LNCaP clone FGC (cell line): ENCODE measurements at regions not wholly inside any gene's neighbourhood (a gene's known extent, or its start where the extent isn't known, plus 50 kb on each side); places are given as distances from the start of the nearest gene placed in this dataset.

Source experiments
- DNase-seq: peaks from one replicate; pipeline ENCODE4 v3.0.0-alpha.2; 2011; ENCODE audit warnings: low read depth
- H3K4me3 ChIP-seq: 2 replicates; pipeline ENCODE4 v1.5.1; 2011; ENCODE audit warnings: mild to moderate bottlenecking, low read depth, low read length, control low read depth
- TF ChIP-seq, protein P1 (sequence below): IDR thresholded peaks from 2 replicates; pipeline ENCODE4 v1.5.1; 2012; ENCODE audit warnings: mild to moderate bottlenecking; ENCODE audit not compliant: control insufficient read depth, insufficient read depth; ENCODE audit errors: extremely low read depth

DNA sequence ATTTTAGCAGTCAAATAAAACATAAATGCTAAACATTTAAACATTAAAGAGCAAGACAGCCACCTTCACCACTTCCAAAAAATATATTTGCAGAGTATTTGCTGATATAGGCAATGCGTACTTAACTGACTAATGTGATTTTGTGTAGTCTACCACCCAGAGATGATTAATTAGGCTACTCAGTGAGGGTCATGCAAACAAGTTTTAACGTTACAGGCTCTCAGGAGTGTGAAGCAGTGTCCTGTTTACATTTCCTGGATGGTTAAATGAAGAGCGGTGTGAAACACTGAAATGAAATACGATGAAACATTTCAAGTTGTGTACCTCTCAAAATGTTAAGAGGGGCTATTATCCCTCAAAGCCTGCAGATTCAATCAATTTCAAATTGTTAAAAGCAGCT is 165.8 kb upstream of the LRIG3 start:
- DNase-seq = no peak
- TF ChIP-seq, protein P1, sequence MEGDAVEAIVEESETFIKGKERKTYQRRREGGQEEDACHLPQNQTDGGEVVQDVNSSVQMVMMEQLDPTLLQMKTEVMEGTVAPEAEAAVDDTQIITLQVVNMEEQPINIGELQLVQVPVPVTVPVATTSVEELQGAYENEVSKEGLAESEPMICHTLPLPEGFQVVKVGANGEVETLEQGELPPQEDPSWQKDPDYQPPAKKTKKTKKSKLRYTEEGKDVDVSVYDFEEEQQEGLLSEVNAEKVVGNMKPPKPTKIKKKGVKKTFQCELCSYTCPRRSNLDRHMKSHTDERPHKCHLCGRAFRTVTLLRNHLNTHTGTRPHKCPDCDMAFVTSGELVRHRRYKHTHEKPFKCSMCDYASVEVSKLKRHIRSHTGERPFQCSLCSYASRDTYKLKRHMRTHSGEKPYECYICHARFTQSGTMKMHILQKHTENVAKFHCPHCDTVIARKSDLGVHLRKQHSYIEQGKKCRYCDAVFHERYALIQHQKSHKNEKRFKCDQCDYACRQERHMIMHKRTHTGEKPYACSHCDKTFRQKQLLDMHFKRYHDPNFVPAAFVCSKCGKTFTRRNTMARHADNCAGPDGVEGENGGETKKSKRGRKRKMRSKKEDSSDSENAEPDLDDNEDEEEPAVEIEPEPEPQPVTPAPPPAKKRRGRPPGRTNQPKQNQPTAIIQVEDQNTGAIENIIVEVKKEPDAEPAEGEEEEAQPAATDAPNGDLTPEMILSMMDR = no peak
- no peak overlapping the region for H3K4me3 ChIP-seq

DNA sequence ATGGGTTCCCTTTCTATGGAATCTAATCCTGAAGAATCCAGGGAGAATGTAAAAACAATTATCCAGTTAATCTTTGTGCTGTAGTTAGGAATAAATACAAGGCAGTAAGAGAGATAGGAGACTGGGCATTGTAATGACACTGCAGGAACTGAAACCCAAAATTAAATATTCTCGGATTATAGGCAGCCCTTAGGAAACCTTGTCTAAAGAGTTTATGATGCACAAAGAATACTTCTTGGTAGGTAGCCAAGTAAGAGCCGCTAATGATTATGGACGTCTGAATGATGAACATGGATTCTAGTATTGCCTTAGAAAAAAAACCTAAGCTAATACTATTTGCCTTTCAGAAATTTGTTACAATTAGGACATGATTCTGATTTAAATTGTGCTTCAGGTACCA is 165.4 kb upstream of the LRIG3 start:
- TF ChIP-seq, protein P1 = no peak
- DNase-seq = no peak
- H3K4me3 ChIP-seq = no peak overlapping the region

DNA sequence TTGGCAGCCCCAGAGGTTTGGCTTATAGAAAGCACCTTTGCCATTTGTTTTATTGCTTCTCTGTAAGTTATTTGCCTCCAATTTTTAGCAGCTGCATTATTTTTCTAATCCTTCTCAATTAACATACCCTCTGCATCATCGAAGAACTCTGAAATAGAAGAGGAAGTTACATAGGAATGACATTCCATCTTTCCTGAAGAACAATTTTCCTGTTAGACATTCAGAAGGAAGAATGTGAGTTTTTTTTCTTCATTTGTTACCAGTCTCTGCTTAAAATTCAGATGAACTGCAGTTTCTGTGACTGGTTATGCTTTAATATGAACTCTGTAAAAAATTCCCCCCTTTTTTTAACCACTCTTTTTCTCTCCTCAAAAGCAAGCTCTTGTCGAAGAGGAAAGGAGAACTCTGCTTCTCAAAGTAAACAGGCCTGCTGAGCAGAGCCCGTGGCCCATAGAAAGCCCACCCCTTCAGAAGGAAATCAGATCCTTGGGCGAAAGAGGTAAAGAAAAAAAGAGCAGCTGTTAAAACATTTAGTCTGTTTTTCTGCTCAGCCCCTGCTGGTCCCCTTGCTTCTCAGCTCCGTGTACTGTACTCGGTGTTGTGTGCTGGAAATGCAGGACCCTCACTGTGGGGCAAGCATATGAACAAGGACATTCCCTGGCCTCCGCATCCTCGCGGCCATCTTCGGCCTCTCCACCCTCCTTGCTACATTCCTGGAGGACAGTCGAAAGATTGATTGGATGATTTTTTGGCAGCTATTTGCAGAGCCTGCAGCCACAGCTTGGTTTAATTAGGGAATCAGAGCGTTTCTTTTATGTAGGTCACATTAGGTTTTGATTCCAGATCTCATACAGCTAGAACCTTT is 164.4 kb upstream of the LRIG3 start:
- no peak for DNase-seq
- no peak overlapping the region for H3K4me3 ChIP-seq
- TF ChIP-seq, protein P1 = no peak

DNA sequence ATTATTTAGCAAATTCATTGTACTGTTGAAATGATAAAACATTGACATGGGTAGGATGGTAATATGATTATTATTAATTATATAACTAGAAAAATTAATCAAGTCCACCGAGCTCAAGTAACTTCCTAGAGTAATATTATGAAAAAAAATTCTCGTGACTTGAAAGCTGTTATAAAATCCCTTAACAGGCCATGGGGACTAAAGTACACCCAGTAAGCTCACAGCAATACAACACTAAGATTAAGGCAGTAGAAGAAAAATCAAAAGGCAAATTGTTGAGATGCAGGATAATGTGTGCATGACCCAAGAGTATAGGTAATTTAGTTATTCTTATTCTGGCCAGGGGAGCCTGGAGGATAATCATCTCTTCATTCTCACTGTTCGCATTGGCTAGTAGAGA is 162.6 kb upstream of the LRIG3 start:
- DNase-seq = no peak
- TF ChIP-seq, protein P1 = no peak
- no peak overlapping the region for H3K4me3 ChIP-seq

DNA sequence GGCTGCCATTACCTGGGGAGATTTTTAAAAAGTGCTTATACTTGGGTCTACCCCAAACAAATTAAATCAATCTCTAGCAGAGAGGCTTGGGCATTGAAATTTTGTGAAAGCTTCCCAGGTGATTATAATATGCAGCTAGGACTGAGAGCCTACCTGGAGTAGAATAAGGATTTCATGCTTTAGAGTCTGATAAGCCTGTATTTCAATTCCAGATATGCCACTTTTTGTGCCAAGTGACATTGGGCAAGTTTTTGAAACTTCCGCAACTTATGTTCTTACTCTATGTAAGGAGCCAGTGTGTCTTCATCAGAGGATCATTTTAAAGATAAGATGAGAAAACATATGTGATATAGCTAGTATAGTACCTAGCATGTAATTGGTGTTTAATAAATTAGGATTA is 159.8 kb upstream of the LRIG3 start:
- TF ChIP-seq, protein P1 = no peak
- H3K4me3 ChIP-seq = no peak overlapping the region
- peak; percentile 92 for DNase-seq

DNA sequence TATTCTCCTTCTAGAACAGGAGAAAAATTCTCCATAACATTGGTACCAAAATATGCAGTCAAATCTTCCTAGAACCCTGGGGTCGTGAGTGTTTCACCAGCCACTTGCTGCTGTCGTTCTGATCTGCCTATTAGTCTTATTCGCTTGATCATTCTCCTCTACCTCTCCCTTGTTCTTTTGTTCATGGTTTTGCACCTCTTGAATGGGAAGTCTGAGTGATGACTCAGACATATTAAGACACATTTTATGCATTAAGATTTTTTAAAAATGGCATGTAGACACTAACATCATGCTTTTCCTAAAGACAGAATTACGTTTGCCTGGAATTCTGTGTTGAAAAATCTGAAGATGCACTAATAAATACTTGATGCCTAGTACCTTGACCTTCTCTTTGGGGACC is 159.2 kb upstream of the LRIG3 start:
- no peak for DNase-seq
- H3K4me3 ChIP-seq = no peak overlapping the region
- TF ChIP-seq, protein P1 = no peak

DNA sequence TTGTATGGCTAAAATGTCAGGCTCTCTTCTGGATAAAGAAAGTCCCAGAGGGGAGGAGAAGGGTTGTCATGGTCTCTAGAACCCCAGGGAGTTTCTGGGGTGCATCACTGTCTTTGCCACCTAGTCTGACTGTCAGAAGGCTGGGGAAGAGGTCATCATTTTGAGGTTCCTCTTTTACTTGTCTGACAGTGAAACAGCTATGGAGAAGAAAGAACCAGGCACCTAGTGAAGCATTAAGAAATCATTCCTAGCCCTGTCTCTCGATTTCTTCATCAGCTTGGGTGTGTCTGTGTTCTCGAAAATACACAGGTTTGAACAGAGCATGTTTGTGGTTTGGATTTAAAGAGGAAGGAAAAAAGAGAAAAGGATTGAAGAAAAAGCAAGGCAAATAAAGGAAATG is 158.7 kb upstream of the LRIG3 start:
- DNase-seq = no peak
- H3K4me3 ChIP-seq = no peak overlapping the region
- TF ChIP-seq, protein P1 = no peak
